Endodermal cell (in vitro differentiated cells): ENCODE measurements at regions not wholly inside any gene's neighbourhood (a gene's known extent, or its start where the extent isn't known, plus 50 kb on each side); places are given as distances from the start of the nearest gene placed in this dataset.

ENCODE experiments used
- DNase-seq: peaks from one replicate; pipeline ENCODE4 v3.0.0-alpha.2; 2017
- H3K27ac ChIP-seq: 2 replicates; pipeline ENCODE4 v1.5.1; 2013; ENCODE audit warnings: mild to moderate bottlenecking, low read depth, low read length, moderate library complexity
- H3K27me3 ChIP-seq: 2 replicates; pipeline ENCODE4 v1.6.1; 2013; ENCODE audit warnings: mild to moderate bottlenecking, low read length, moderate library complexity; ENCODE audit not compliant: insufficient read depth, control insufficient read depth, poor library complexity, severe bottlenecking
- H3K36me3 ChIP-seq: 2 replicates; pipeline ENCODE4 v1.7.0; 2013; ENCODE audit warnings: mild to moderate bottlenecking, low read length, moderate library complexity; ENCODE audit not compliant: control insufficient read depth, insufficient read depth
- H3K4me1 ChIP-seq: one replicate; pipeline ENCODE4 v1.7.0; 2013; ENCODE audit warnings: low read length; ENCODE audit not compliant: control insufficient read depth, insufficient read depth
- H3K4me3 ChIP-seq: 2 replicates; pipeline ENCODE4 v1.5.1; 2013; ENCODE audit warnings: mild to moderate bottlenecking, low read length, moderate library complexity
- H3K9ac ChIP-seq: 2 replicates; pipeline ENCODE4 v1.6.1; 2013; ENCODE audit warnings: mild to moderate bottlenecking, low read length, moderate library complexity; ENCODE audit not compliant: poor library complexity, severe bottlenecking; ENCODE audit errors: extremely low read depth
- H3K9me3 ChIP-seq: 2 replicates; pipeline ENCODE4 v1.6.1; 2013; ENCODE audit warnings: mild to moderate bottlenecking, low read length, moderate library complexity; ENCODE audit not compliant: control insufficient read depth
- H3K27ac Mint-ChIP-seq: 2 replicates; pipeline ENCODE4 v1.8.0; 2020; ENCODE audit warnings: mixed read lengths
- H3K27me3 Mint-ChIP-seq: 2 replicates; pipeline ENCODE4 v1.8.0; 2021; ENCODE audit warnings: mild to moderate bottlenecking, mixed read lengths; ENCODE audit not compliant: insufficient read depth
- H3K36me3 Mint-ChIP-seq: 2 replicates; pipeline ENCODE4 v1.8.0; 2020; ENCODE audit warnings: low read depth, mixed read lengths
- H3K4me1 Mint-ChIP-seq: 2 replicates; pipeline ENCODE4 v1.8.0; 2020; ENCODE audit warnings: mixed read lengths
- H3K4me3 Mint-ChIP-seq: 2 replicates; pipeline ENCODE4 v1.8.0; 2020; ENCODE audit warnings: mild to moderate bottlenecking, moderate library complexity, mixed read lengths
- H3K9me3 Mint-ChIP-seq: 2 replicates; pipeline ENCODE4 v1.8.0; 2020; ENCODE audit warnings: mild to moderate bottlenecking, mixed read lengths
- CTCF ChIP-seq: fragments of 200-600 bp; sonication (generic); conservative IDR thresholded peaks from 2 replicates; pipeline ENCODE4 v1.5.0; 2021; ENCODE audit warnings: antibody characterized with exemption, mild to moderate bottlenecking
- WGBS, 2 experiments: methylation state at CpG; one replicate each; pipeline versions ENCODE4 v1.1.5 to v1.1.7; 2013; ENCODE audit warnings: missing lambda C conversion rate in 2 of 2, mixed read lengths in 1 of 2; ENCODE audit not compliant: insufficient coverage in 1 of 2, insufficient read length in 1 of 2; 5-methylcytosine and 5-hydroxymethylcytosine counted together

DNA sequence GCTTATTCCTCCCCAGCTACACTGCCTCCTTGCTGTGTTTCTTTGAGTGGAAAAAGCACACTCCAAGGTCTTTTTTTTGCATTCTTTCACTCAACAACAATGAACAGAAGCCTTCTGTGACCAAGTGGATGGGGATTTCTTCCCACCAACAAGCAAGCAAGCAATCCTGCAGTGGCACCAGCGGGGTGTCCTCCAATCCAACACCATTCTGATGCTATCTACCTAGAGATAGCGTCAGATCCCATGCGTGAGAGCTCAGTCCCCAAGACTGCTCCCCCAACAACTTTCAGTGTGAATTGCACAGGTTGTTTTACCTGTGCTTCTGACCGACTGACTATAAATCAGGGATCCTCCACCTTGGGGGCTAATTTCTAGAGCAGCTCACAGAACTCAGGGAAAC lies 311.0 kb upstream of the PODXL start:
- H3K9me3 ChIP-seq = no peaks in the 10 kb centered on the region
- H3K27ac ChIP-seq = no peak overlapping the region
- H3K9ac ChIP-seq = no peak overlapping the region
- Mint-ChIP-seq H3K4me3 (no peak overlapping the region), H3K4me1 (peaks cover 42% of the 10 kb centered on the region), H3K9me3 (no peaks in the 10 kb centered on the region), H3K36me3 (no peaks in the 10 kb centered on the region), H3K27ac (no peak overlapping the region), H3K27me3 (no peaks in the 10 kb centered on the region)
- no peak for TF ChIP-seq CTCF
- WGBS, 2 experiments = 64 to 100% methylated on average over 1 to 4 of the region's 4 CpGs
- no peaks in the 10 kb centered on the region for H3K36me3 ChIP-seq
- DNase-seq = peak; percentile 69
- H3K4me3 ChIP-seq = no peak overlapping the region
- no peaks in the 10 kb centered on the region for H3K27me3 ChIP-seq
- peaks cover 9% of the 10 kb centered on the region for H3K4me1 ChIP-seq

GRCh38 chr7:131865911-131866310 lies 309.5 kb upstream of the PODXL start:
- H3K27ac ChIP-seq = no peak overlapping the region
- H3K36me3 Mint-ChIP-seq = no peaks in the 10 kb centered on the region
- H3K4me3 Mint-ChIP-seq = no peak overlapping the region
- peaks cover 58% of the 10 kb centered on the region for H3K4me1 Mint-ChIP-seq
- no peaks in the 10 kb centered on the region for H3K36me3 ChIP-seq
- no peaks in the 10 kb centered on the region for H3K27me3 ChIP-seq
- no peaks in the 10 kb centered on the region for H3K9me3 ChIP-seq
- DNase-seq = no peak
- no peaks in the 10 kb centered on the region for H3K9me3 Mint-ChIP-seq
- no peak overlapping the region for H3K27ac Mint-ChIP-seq
- H3K27me3 Mint-ChIP-seq = no peaks in the 10 kb centered on the region
- H3K9ac ChIP-seq = no peak overlapping the region
- 92 to 100% methylated on average over 2 of the region's 2 CpGs for WGBS, 2 experiments
- no peak overlapping the region for H3K4me3 ChIP-seq
- H3K4me1 ChIP-seq = peaks cover 16% of the 10 kb centered on the region
- no peak for TF ChIP-seq CTCF

DNA sequence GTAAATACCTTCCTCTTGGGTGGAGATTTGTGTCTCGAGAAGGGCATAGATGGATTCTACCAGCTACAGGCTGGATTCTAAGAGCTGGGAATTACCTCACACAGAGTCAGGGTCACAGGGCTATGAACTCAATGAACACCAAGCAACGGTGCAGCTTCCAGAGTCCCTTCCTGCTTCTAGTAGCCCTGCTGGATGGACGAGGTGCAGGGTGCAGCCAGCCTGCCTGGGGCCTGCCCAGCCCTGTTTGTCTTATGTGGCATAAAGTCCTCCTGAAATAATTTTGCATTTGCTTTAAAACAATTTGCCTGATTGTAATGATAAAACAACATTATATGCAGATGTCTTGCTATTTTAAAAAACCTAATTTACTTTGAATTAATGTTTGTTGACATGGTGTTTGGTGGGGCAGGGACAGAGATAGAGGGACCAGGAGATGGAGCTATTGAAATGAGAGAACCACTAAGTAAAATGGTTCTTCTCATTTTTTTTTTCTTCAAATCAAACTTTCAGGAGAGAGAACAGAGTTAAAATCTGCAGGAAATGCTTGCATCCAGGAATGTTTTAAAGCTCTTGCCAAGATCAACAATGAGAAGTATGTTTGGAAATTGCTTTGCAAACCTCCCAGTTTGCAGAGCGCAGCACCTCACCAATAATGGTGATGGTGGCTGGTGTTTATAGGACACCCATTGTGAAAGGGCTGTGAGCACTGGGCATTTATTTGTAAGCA lies 305.4 kb upstream of the PODXL start:
- H3K4me3 Mint-ChIP-seq = no peak overlapping the region

More for the DNA sequence above, 305.4 kb upstream of the PODXL start:
- 80 to 88% methylated on average over 2 to 4 of the region's 4 CpGs for WGBS, 2 experiments
- Mint-ChIP-seq H3K27me3 (no peaks in the 10 kb centered on the region), H3K36me3 (no peaks in the 10 kb centered on the region), H3K9me3 (no peaks in the 10 kb centered on the region), H3K27ac (no peak overlapping the region), H3K4me1 (peaks cover 32% of the 10 kb centered on the region)
- Histone ChIP-seq H3K27me3 (no peaks in the 10 kb centered on the region), H3K36me3 (no peaks in the 10 kb centered on the region), H3K4me1 (peaks cover 7% of the 10 kb centered on the region), H3K9ac (no peak overlapping the region), H3K4me3 (no peak overlapping the region), H3K9me3 (no peaks in the 10 kb centered on the region), H3K27ac (no peak overlapping the region)
- TF ChIP-seq CTCF = no peak
- no peak for DNase-seq
